IMR-90 (cell line): ENCODE measurements at regions not wholly inside any gene's neighbourhood (a gene's known extent, or its start where the extent isn't known, plus 50 kb on each side); places are given as distances from the start of the nearest gene placed in this dataset.
A peak's percentile ranks its signal among the peaks of the same experiment; 100 is the strongest.

Experiments
- ATAC-seq: fragments of 200-7000 bp; cut with Tn5 transposase; 2 replicates; pipeline ENCODE4 v1.9.1; 2020; ENCODE audit warnings: low read depth, mild to moderate bottlenecking, moderate library complexity
- BruUV-seq: library from RNA; stranded (reverse); fragments of 400-500 nt; replicated peaks from 2 replicates; lab custom pipeline; 2021; lab: Mats Ljungman, UMichigan
- CTCF ChIA-PET: fragments of 300-600 bp; formaldehyde crosslinking; extraction: SDS; loops from one replicate; lab custom pipeline; 2021; ENCODE audit warnings: antibody characterized with exemption; lab: Yijun Ruan, JAX
- POLR2A ChIA-PET: fragments of 300-600 bp; sonication (Branson Sonifier 250); formaldehyde crosslinking; loops from one replicate; lab custom pipeline; 2022; ENCODE audit warnings: antibody characterized with exemption; ENCODE audit not compliant: unreplicated experiment; lab: Charles Lee
- DNase-seq: peaks from one replicate; pipeline ENCODE4 v3.0.0; 2013
- H2AFZ ChIP-seq: replicated peaks from 2 replicates; pipeline ENCODE3; 2013; ENCODE audit warnings: low read length, mild to moderate bottlenecking; ENCODE audit not compliant: poor library complexity
- H2AK5ac ChIP-seq: 2 replicates; pipeline ENCODE4 v1.6.1; 2013; ENCODE audit warnings: low read depth, low read length, inconsistent platforms
- H2AK9ac ChIP-seq: replicated peaks from 2 replicates; pipeline ENCODE3; 2013; ENCODE audit warnings: mild to moderate bottlenecking, low read depth, low read length, moderate library complexity; ENCODE audit not compliant: poor library complexity
- H2BK120ac ChIP-seq: 2 replicates; pipeline ENCODE4 v1.6.1; 2013; ENCODE audit warnings: low read depth, low read length, inconsistent platforms
- H2BK15ac ChIP-seq: 3 replicates; pipeline ENCODE4 v1.6.1; 2013; ENCODE audit warnings: low read depth, low read length, inconsistent platforms
- H2BK20ac ChIP-seq: 2 replicates; pipeline ENCODE4 v1.6.1; 2013; ENCODE audit warnings: low read depth, mild to moderate bottlenecking, inconsistent platforms, low read length, moderate library complexity
- H2BK5ac ChIP-seq: 2 replicates; pipeline ENCODE4 v1.6.1; 2013; ENCODE audit warnings: mild to moderate bottlenecking, low read depth, low read length, inconsistent platforms; ENCODE audit not compliant: poor library complexity, severe bottlenecking
- H3K14ac ChIP-seq: replicated peaks from 2 replicates; pipeline ENCODE4 v1.6.1; 2013; ENCODE audit warnings: low read depth, low read length, inconsistent platforms
- H3K18ac ChIP-seq: 2 replicates; pipeline ENCODE4 v1.6.1; 2013; ENCODE audit warnings: low read depth, low read length, control low read depth
- H3K23ac ChIP-seq: 2 replicates; pipeline ENCODE4 v1.6.1; 2013; ENCODE audit warnings: low read depth, low read length, inconsistent platforms
- H3K27ac ChIP-seq: 2 replicates; pipeline ENCODE4 v1.5.1; 2013; ENCODE audit warnings: mild to moderate bottlenecking, control low read depth, low read length; ENCODE audit not compliant: insufficient read depth
- H3K27me3 ChIP-seq: 2 replicates; pipeline ENCODE4 v1.6.1; 2013; ENCODE audit warnings: low read length; ENCODE audit not compliant: control insufficient read depth, insufficient read depth
- H3K36me3 ChIP-seq: 2 replicates; pipeline ENCODE4 v1.6.1; 2013; ENCODE audit warnings: low read length, mixed read lengths; ENCODE audit not compliant: control insufficient read depth, insufficient read depth
- H3K4ac ChIP-seq: 2 replicates; pipeline ENCODE4 v1.6.1; 2013; ENCODE audit warnings: low read depth, low read length, inconsistent platforms
- H3K4me1 ChIP-seq: 2 replicates; pipeline ENCODE4 v1.6.1; 2013; ENCODE audit warnings: low read length, mixed read lengths; ENCODE audit not compliant: control insufficient read depth, insufficient read depth
- H3K4me2 ChIP-seq: 2 replicates; pipeline ENCODE4 v1.6.1; 2013; ENCODE audit warnings: low read depth, mild to moderate bottlenecking, control low read depth, low read length, moderate library complexity
- H3K4me3 ChIP-seq: 2 replicates; pipeline ENCODE4 v1.5.1; 2013; ENCODE audit warnings: low read depth, mild to moderate bottlenecking, control low read depth, low read length, moderate library complexity; ENCODE audit not compliant: insufficient read depth
- H3K56ac ChIP-seq: 2 replicates; pipeline ENCODE4 v1.6.1; 2013; ENCODE audit warnings: low read length, inconsistent platforms; ENCODE audit not compliant: insufficient read depth; ENCODE audit errors: extremely low read depth
- H3K79me1 ChIP-seq, 2 experiments: 2 replicates each; pipeline ENCODE4 v1.6.1; 2013; ENCODE audit warnings: low read length in 2 of 2, inconsistent platforms in 1 of 2, low read depth in 1 of 2
- H3K9ac ChIP-seq: 2 replicates; pipeline ENCODE4 v1.6.1; 2013; ENCODE audit warnings: low read depth, low read length, control low read depth
- H3K9me1 ChIP-seq: 2 replicates; pipeline ENCODE4 v1.6.1; 2013; ENCODE audit warnings: low read length, inconsistent platforms; ENCODE audit not compliant: insufficient read depth
- H3K9me3 ChIP-seq: 2 replicates; pipeline ENCODE4 v1.6.1; 2013; ENCODE audit warnings: low read length; ENCODE audit not compliant: control insufficient read depth, insufficient read depth
- H4K20me1 ChIP-seq: 2 replicates; pipeline ENCODE4 v1.6.1; 2013; ENCODE audit warnings: low read length, inconsistent platforms; ENCODE audit not compliant: insufficient read depth
- H4K5ac ChIP-seq: 2 replicates; pipeline ENCODE4 v1.6.1; 2013; ENCODE audit warnings: mild to moderate bottlenecking, low read depth, low read length, control low read depth
- H4K8ac ChIP-seq, 2 experiments: 2 replicates each; pipeline ENCODE4 v1.6.1; 2013; ENCODE audit warnings: low read depth in 2 of 2, low read length in 2 of 2, control low read depth in 1 of 2, inconsistent platforms in 1 of 2
- H4K91ac ChIP-seq: 2 replicates; pipeline ENCODE4 v1.6.1; 2013; ENCODE audit warnings: low read depth, low read length, inconsistent platforms; ENCODE audit not compliant: insufficient read depth
- CEBPB ChIP-seq: IDR thresholded peaks from 2 replicates; pipeline ENCODE4 v1.6.1; 2012; ENCODE audit warnings: low read depth, low read length, improper control_type of control experiment
- CHD1 ChIP-seq: IDR thresholded peaks from 2 replicates; pipeline ENCODE4 v1.6.1; 2012; ENCODE audit warnings: low read depth, low read length, improper control_type of control experiment
- MAZ ChIP-seq: IDR thresholded peaks from 2 replicates; pipeline ENCODE4 v1.6.1; 2012; ENCODE audit warnings: low read depth, mild to moderate bottlenecking, low read length, improper control_type of control experiment, moderate library complexity, borderline replicate concordance
- MXI1 ChIP-seq: IDR thresholded peaks from 2 replicates; pipeline ENCODE4 v1.6.1; 2012; ENCODE audit warnings: low read depth, mild to moderate bottlenecking, low read length, moderate library complexity, borderline replicate concordance
- NFE2L2 ChIP-seq: fragments of 150-350 bp; IDR thresholded peaks from 2 replicates; pipeline ENCODE4 v1.6.1; 2016; ENCODE audit warnings: low read depth, mild to moderate bottlenecking, low read length
- POLR2A ChIP-seq: IDR thresholded peaks from 2 replicates; pipeline ENCODE4 v1.6.1; 2012; ENCODE audit warnings: mild to moderate bottlenecking, low read depth, low read length
- RFX5 ChIP-seq: IDR thresholded peaks from 2 replicates; pipeline ENCODE4 v1.8.0; 2012; ENCODE audit warnings: low read depth, mild to moderate bottlenecking, low read length, moderate library complexity
- WGBS, 2 experiments: methylation state at CpG; one replicate each; pipeline versions ENCODE4 v1.1.5 to v1.1.7; 2013; ENCODE audit warnings: missing lambda C conversion rate in 2 of 2; ENCODE audit not compliant: insufficient read length in 1 of 2; ENCODE audit errors: extremely low coverage in 2 of 2; 5-methylcytosine and 5-hydroxymethylcytosine counted together
- dilution Hi-C: fragments of 300-500 bp; cut with HindIII; formaldehyde crosslinking; loops from one replicate; pipeline ENCODE4 v1.14.3; 2018; ENCODE audit warnings: low sequenced_read_pairs; ENCODE audit not compliant: unreplicated experiment
- in situ Hi-C: fragments of 300-500 bp; cut with MboI; formaldehyde crosslinking; loops from 3 replicates; pipeline ENCODE4 v1.14.3; 2019; ENCODE audit warnings: low sequenced_read_pairs, inconsistent platforms, mixed read lengths
- intact Hi-C: fragments of 100-400 bp; cut with micrococcal nuclease; formaldehyde crosslinking; loops from 2 replicates; pipeline ENCODE4 v1.10.0; 2022
- TF ChIP-seq, protein P1 (sequence below): fragments of 150-350 bp; IDR thresholded peaks from 2 replicates; pipeline ENCODE4 v1.6.1; 2017; ENCODE audit warnings: mild to moderate bottlenecking, antibody characterized with exemption, low read length, low read depth
- TF ChIP-seq, protein P2 (sequence below): fragments of 150-350 bp; IDR thresholded peaks from 2 replicates; pipeline ENCODE4 v1.6.1; 2016; ENCODE audit warnings: low read depth, mild to moderate bottlenecking, low read length, moderate library complexity, borderline replicate concordance

DNA sequence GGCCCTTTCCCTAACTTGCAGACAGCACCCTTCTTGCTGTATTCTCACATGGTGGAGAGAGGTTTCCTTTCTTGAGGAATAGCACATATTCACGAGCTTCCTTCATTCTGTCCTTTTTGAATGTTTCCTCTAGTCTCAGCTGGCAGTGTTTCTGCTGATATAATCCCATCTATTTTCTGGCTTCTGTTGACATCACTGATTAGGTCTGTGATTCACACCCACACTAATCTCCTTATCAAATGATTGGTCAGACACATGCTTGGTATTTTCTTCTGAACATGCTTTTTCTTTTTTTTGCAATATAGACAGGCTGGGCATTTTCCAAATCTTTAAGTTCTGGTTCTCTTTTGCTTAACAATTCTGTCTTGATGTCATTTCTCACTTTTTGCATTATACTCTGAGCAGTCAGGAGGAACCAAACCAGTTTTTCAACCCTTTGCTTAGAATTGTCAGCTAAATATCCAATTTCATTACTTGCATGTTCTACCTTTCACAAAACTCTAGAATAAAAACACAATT is 65.4 kb downstream of the OXSM start:
- dilution Hi-C loops: no loop called here
- no peak overlapping the region for H3K14ac ChIP-seq
- 0 out of 2 replicates have a peak overlapping the region, but pooled peaks have one; percentile 12 for H2BK120ac ChIP-seq
- peak overlapping the region; percentile 3; the same call in 1 of the 2 replicates for H2BK20ac ChIP-seq
- no peak overlapping the region for H2AK9ac ChIP-seq
- no peak overlapping the region for H2AFZ ChIP-seq
- POLR2A ChIA-PET: no interaction called here
- no peak overlapping the region for H3K23ac ChIP-seq
- H4K5ac ChIP-seq: no peak overlapping the region; the same call in 1 of the 2 replicates
- H3K18ac ChIP-seq: peak overlapping the region; percentile 4; the same call in 1 of the 2 replicates
- no peak overlapping the region; a peak in 1 of 4 replicates for H4K8ac ChIP-seq
- no peaks in the 10 kb centered on the region for H3K9me1 ChIP-seq
- H3K27ac ChIP-seq: no peak overlapping the region
- no peak overlapping the region for H3K4me2 ChIP-seq
- H2AK5ac ChIP-seq: no peak overlapping the region
- BruUV-seq: no TSS peak
- peaks cover 5% of the 10 kb centered on the region for H3K4me1 ChIP-seq
- H3K4ac ChIP-seq: no peak overlapping the region
- no peak overlapping the region for H2BK15ac ChIP-seq
- DNase-seq (peak; percentile 13), ATAC-seq (no peak)
- no peak overlapping the region for H4K91ac ChIP-seq
- H3K56ac ChIP-seq: no peak overlapping the region
- H3K36me3 ChIP-seq: no peaks in the 10 kb centered on the region
- no peaks in the 10 kb centered on the region for H3K79me1 ChIP-seq
- no peak overlapping the region for H3K9ac ChIP-seq
- in situ Hi-C loops: no loop called here
- H2BK5ac ChIP-seq: no peak overlapping the region
- intact Hi-C loops: no loop called here
- H3K9me3 ChIP-seq: no peaks in the 10 kb centered on the region
- TF ChIP-seq RFX5: no peak
- no peak for TF ChIP-seq MXI1
- TF ChIP-seq POLR2A: no peak
- TF ChIP-seq CHD1: no peak
- no peak for TF ChIP-seq MAZ
- TF ChIP-seq, protein P1, sequence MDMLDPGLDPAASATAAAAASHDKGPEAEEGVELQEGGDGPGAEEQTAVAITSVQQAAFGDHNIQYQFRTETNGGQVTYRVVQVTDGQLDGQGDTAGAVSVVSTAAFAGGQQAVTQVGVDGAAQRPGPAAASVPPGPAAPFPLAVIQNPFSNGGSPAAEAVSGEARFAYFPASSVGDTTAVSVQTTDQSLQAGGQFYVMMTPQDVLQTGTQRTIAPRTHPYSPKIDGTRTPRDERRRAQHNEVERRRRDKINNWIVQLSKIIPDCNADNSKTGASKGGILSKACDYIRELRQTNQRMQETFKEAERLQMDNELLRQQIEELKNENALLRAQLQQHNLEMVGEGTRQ: no peak
- TF ChIP-seq, protein P2, sequence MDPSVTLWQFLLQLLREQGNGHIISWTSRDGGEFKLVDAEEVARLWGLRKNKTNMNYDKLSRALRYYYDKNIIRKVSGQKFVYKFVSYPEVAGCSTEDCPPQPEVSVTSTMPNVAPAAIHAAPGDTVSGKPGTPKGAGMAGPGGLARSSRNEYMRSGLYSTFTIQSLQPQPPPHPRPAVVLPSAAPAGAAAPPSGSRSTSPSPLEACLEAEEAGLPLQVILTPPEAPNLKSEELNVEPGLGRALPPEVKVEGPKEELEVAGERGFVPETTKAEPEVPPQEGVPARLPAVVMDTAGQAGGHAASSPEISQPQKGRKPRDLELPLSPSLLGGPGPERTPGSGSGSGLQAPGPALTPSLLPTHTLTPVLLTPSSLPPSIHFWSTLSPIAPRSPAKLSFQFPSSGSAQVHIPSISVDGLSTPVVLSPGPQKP: no peak
- no peak for TF ChIP-seq NFE2L2
- TF ChIP-seq CEBPB: no peak
- no peaks in the 10 kb centered on the region for H4K20me1 ChIP-seq
- no peak overlapping the region for H3K4me3 ChIP-seq
- 80% methylated on average over 1 of the region's 1 CpG; no CpG with 5 or more reads in 1 of the 2 experiments for WGBS, 2 experiments
- H3K27me3 ChIP-seq: no peaks in the 10 kb centered on the region
- CTCF ChIA-PET: interaction anchor here (2.6 kb wide), 1 partner anchor 207 kb away, joined by 9 read pairs; no protein-coding TSS in a partner anchor
